CD14-positive monocyte (primary cell): ENCODE measurements at regions not wholly inside any gene's neighbourhood (a gene's known extent, or its start where the extent isn't known, plus 50 kb on each side); places are given as distances from the start of the nearest gene placed in this dataset.

Source experiments
- DNase-seq, 3 donors: peaks; one replicate each; pipeline ENCODE4 v3.0.0-alpha.2; 2011 to 2022
- H2AFZ ChIP-seq: 2 replicates; pipeline ENCODE4 v1.6.0; 2012; ENCODE audit warnings: mild to moderate bottlenecking, low read depth, low read length, inconsistent platforms; ENCODE audit not compliant: insufficient read depth, poor library complexity, severe bottlenecking
- H3K27ac ChIP-seq, 2 donors: 1 replicate in 1 of 2; 2 replicates in 1 of 2; pipeline ENCODE4 v1.5.1; 2012 to 2013; ENCODE audit warnings: low read length in 2 of 2, control low read depth in 1 of 2, inconsistent platforms in 1 of 2, low read depth in 1 of 2, mild to moderate bottlenecking in 1 of 2
- H3K27me3 ChIP-seq, 2 donors: one replicate each; pipeline versions ENCODE4 v1.6.0 to v1.6.1; 2011 to 2013; ENCODE audit warnings: low read length in 2 of 2; ENCODE audit not compliant: control insufficient read depth in 2 of 2, insufficient read depth in 2 of 2
- H3K36me3 ChIP-seq, 2 donors: replicated peaks in 1 of 2; 1 replicate in 1 of 2; 2 replicates in 1 of 2; pipeline versions ENCODE4 v1.5.1 to v1.6.1; 2012 to 2013; ENCODE audit warnings: low read length in 2 of 2, control low read depth in 1 of 2, inconsistent platforms in 1 of 2, mild to moderate bottlenecking in 1 of 2; ENCODE audit not compliant: insufficient read depth in 2 of 2, control insufficient read depth in 1 of 2
- H3K4me1 ChIP-seq, 2 donors: 1 replicate in 1 of 2; 2 replicates in 1 of 2; pipeline versions ENCODE4 v1.5.1 to v1.6.1; 2012 to 2013; ENCODE audit warnings: low read length in 2 of 2, control low read depth in 1 of 2, inconsistent platforms in 1 of 2, mild to moderate bottlenecking in 1 of 2, moderate library complexity in 1 of 2; ENCODE audit not compliant: insufficient read depth in 2 of 2, control insufficient read depth in 1 of 2
- H3K4me2 ChIP-seq: replicated peaks from 2 replicates; pipeline ENCODE3; 2012; ENCODE audit warnings: low read length, moderate library complexity, mild to moderate bottlenecking; ENCODE audit not compliant: poor library complexity, severe bottlenecking; ENCODE audit errors: extremely low read depth
- H3K4me3 ChIP-seq, 3 experiments: fragments of 200-600 bp in 1 of 3; sonication (generic) in 1 of 3; replicated peaks in 1 of 3; 1 replicate in 2 of 3; 2 replicates in 1 of 3; pipeline ENCODE4 v1.5.1; 2011 to 2013; ENCODE audit warnings: low read length in 3 of 3, mild to moderate bottlenecking in 3 of 3, control low read depth in 2 of 3, low read depth in 2 of 3, inconsistent platforms in 1 of 3, moderate library complexity in 1 of 3
- H3K79me2 ChIP-seq: 2 replicates; pipeline ENCODE4 v1.6.0; 2012; ENCODE audit warnings: mild to moderate bottlenecking, control low read depth, inconsistent platforms, low read length, moderate library complexity; ENCODE audit not compliant: insufficient read depth
- H3K9ac ChIP-seq: 2 replicates; pipeline ENCODE4 v1.6.0; 2017; ENCODE audit warnings: low read length, mild to moderate bottlenecking; ENCODE audit not compliant: insufficient read depth, poor library complexity, severe bottlenecking
- H3K9me3 ChIP-seq, 2 donors: replicated peaks in 1 of 2; 1 replicate in 1 of 2; 2 replicates in 1 of 2; pipeline versions ENCODE4 v1.5.1 to v1.6.1; 2012 to 2013; ENCODE audit warnings: low read length in 2 of 2, control low read depth in 1 of 2; ENCODE audit not compliant: control insufficient read depth in 1 of 2, insufficient read depth in 1 of 2
- H4K20me1 ChIP-seq: 2 replicates; pipeline ENCODE4 v1.6.0; 2012; ENCODE audit warnings: mild to moderate bottlenecking, low read length, control low read depth, moderate library complexity; ENCODE audit not compliant: insufficient read depth
- H3K27ac Mint-ChIP-seq, 7 donors: one replicate each; pipeline ENCODE4 v1.8.0; 2020; ENCODE audit warnings: mild to moderate bottlenecking in 7 of 7, mixed read lengths in 7 of 7, moderate library complexity in 6 of 7, inconsistent platforms in 2 of 7
- H3K27me3 Mint-ChIP-seq, 3 donors: one replicate each; pipeline ENCODE4 v1.8.0; 2021 to 2022; ENCODE audit warnings: low read depth in 3 of 3, mild to moderate bottlenecking in 3 of 3, mixed read lengths in 3 of 3, moderate library complexity in 3 of 3, inconsistent platforms in 1 of 3
- H3K36me3 Mint-ChIP-seq, 2 donors: one replicate each; pipeline ENCODE4 v1.8.0; 2020; ENCODE audit warnings: mixed read lengths in 2 of 2, inconsistent platforms in 1 of 2, mild to moderate bottlenecking in 1 of 2
- H3K4me1 Mint-ChIP-seq: one replicate; pipeline ENCODE4 v1.8.0; 2020; ENCODE audit warnings: mild to moderate bottlenecking, mixed read lengths
- H3K4me3 Mint-ChIP-seq, 2 donors: one replicate each; pipeline ENCODE4 v1.8.0; 2020; ENCODE audit warnings: mild to moderate bottlenecking in 2 of 2, mixed read lengths in 2 of 2, moderate library complexity in 1 of 2
- H3K9me3 Mint-ChIP-seq, 7 donors: one replicate each; pipeline ENCODE4 v1.8.0; 2020 to 2022; ENCODE audit warnings: mixed read lengths in 7 of 7, mild to moderate bottlenecking in 6 of 7, moderate library complexity in 6 of 7, inconsistent platforms in 2 of 7
- CTCF ChIP-seq: fragments of 200-600 bp; IDR thresholded peaks from one replicate; pipeline ENCODE4 v1.8.0; 2022; ENCODE audit warnings: antibody characterized with exemption, mild to moderate bottlenecking
- WGBS: methylation state at CpG from one replicate; pipeline ENCODE4 v1.1.5; 2013; ENCODE audit warnings: missing lambda C conversion rate; ENCODE audit not compliant: insufficient coverage; 5-methylcytosine and 5-hydroxymethylcytosine counted together
- intact Hi-C, 2 donors: fragments of 100-400 bp; cut with micrococcal nuclease; formaldehyde crosslinking; loops; one replicate each; pipeline versions ENCODE4 v1.15.0 to v1.15.1; 2023

GRCh38 chr9:88046542-88046941, 72.2 kb upstream of the CDK20 start:
- Histone ChIP-seq H3K9me3 (peaks cover 16 to 27% of the 10 kb centered on the region in 2 donors), H3K27ac (no peak overlapping the region), H3K9ac (no peak overlapping the region), H4K20me1 (no peaks in the 10 kb centered on the region), H3K79me2 (no peaks in the 10 kb centered on the region), H2AFZ (no peak overlapping the region), H3K4me3 (no peak overlapping the region), H3K27me3 (no peaks in the 10 kb centered on the region), H3K36me3 (no peaks in the 10 kb centered on the region), H3K4me1 (no peaks in the 10 kb centered on the region), H3K4me2 (no peak overlapping the region)
- Mint-ChIP-seq H3K9me3 (peaks cover 13 to 35% (median 28%) of the 10 kb centered on the region in 7 donors), H3K27ac (no peak overlapping the region), H3K4me3 (no peak overlapping the region), H3K27me3 (peaks cover 0 to 4% (median 2%) of the 10 kb centered on the region in 3 donors), H3K36me3 (no peaks in the 10 kb centered on the region), H3K4me1 (peaks cover 3% of the 10 kb centered on the region)
- no peak for DNase-seq
- no peak for TF ChIP-seq CTCF
- intact Hi-C loops: no loop called here
- no CpG with 5 or more reads among the region's 3 CpGs for WGBS

GRCh38 chr9:88045686-88046085, 71.4 kb upstream of the CDK20 start:
- H3K36me3 ChIP-seq: no peaks in the 10 kb centered on the region
- Mint-ChIP-seq H3K36me3 (no peaks in the 10 kb centered on the region), H3K27ac (no peak overlapping the region), H3K9me3 (peaks cover 13 to 35% (median 28%) of the 10 kb centered on the region in 7 donors), H3K4me1 (peaks cover 3% of the 10 kb centered on the region), H3K27me3 (peaks cover 0 to 4% (median 2%) of the 10 kb centered on the region in 3 donors), H3K4me3 (no peak overlapping the region)
- H3K9me3 ChIP-seq: peaks cover 16 to 27% of the 10 kb centered on the region in 2 donors
- no peaks in the 10 kb centered on the region for H3K4me1 ChIP-seq
- H3K27ac ChIP-seq: no peak overlapping the region
- intact Hi-C loops: no loop called here
- H3K9ac ChIP-seq: no peak overlapping the region
- no peak overlapping the region for H2AFZ ChIP-seq
- no peak for TF ChIP-seq CTCF
- H3K4me3 ChIP-seq: no peak overlapping the region
- no peak for DNase-seq
- H4K20me1 ChIP-seq: no peaks in the 10 kb centered on the region
- no peaks in the 10 kb centered on the region for H3K79me2 ChIP-seq
- no CpG with 5 or more reads among the region's 3 CpGs for WGBS
- no peak overlapping the region for H3K4me2 ChIP-seq
- no peaks in the 10 kb centered on the region for H3K27me3 ChIP-seq
